K562 (cell line): ENCODE measurements at regions not wholly inside any gene's neighbourhood (a gene's known extent, or its start where the extent isn't known, plus 50 kb on each side); places are given as distances from the start of the nearest gene placed in this dataset.

Source experiments
- ATAC-seq: fragments of 200-7000 bp; cut with Tn5 transposase; 3 replicates; pipeline ENCODE4 v1.9.1; 2020; ENCODE audit warnings: moderate library complexity
- BruUV-seq: library from RNA; stranded (reverse); fragments of 400-500 nt; replicated peaks from 2 replicates; lab custom pipeline; 2021; lab: Mats Ljungman, UMichigan
- CTCF ChIA-PET: fragments of 300-600 bp; formaldehyde crosslinking; extraction: SDS; loops from one replicate; lab custom pipeline; 2021; ENCODE audit warnings: low intra/inter-chr PET ratio; lab: Yijun Ruan, JAX
- POLR2A ChIA-PET: fragments of 300-600, 350-650 bp; sonication (Branson Sonifier 250); formaldehyde crosslinking; extraction: SDS; loops from one replicate; lab custom pipeline; 2021; ENCODE audit warnings: antibody characterized with exemption, inconsistent platforms; lab: Yijun Ruan, JAX
- DNase-seq, 4 experiments: peaks; one replicate each; pipeline versions ENCODE4 v3.0.0 to v3.0.0-alpha.2; 2011 to 2018; ENCODE audit warnings: low spot score in 3 of 4, mixed read lengths in 3 of 4; ENCODE audit errors: extremely low read depth in 1 of 4
- FAIRE-seq: peaks from 2 replicates; lab custom pipeline; 2011; peaks lifted over from hg19 to GRCh38; lab: Jason Lieb, UNC
- H2AFZ ChIP-seq: 2 replicates; pipeline ENCODE4 v1.6.0; 2011; ENCODE audit warnings: low read depth, low read length, control low read depth, inconsistent platforms
- H3K27ac ChIP-seq: fragments of 200-600 bp; 3 replicates; pipeline ENCODE4 v1.8.0; 2011; ENCODE audit warnings: low read depth, mild to moderate bottlenecking, control low read depth, inconsistent platforms, low read length, moderate library complexity, mixed read lengths; ENCODE audit errors: extremely low read depth
- H3K27me3 ChIP-seq, 2 experiments: fragments of 300-600 bp in 1 of 2; 2 replicates in 1 of 2; 3 replicates in 1 of 2; pipeline versions ENCODE4 v1.6.0 to v1.8.0; 2011; ENCODE audit warnings: inconsistent platforms in 2 of 2, low read length in 2 of 2, mild to moderate bottlenecking in 1 of 2, mixed read lengths in 1 of 2, moderate library complexity in 1 of 2; ENCODE audit not compliant: control insufficient read depth in 2 of 2, insufficient read depth in 2 of 2
- H3K36me3 ChIP-seq: fragments of 300-600 bp; 3 replicates; pipeline ENCODE4 v1.8.0; 2011; ENCODE audit warnings: mild to moderate bottlenecking, low read length, inconsistent platforms; ENCODE audit not compliant: control insufficient read depth, insufficient read depth
- H3K4me1 ChIP-seq, 2 experiments: fragments of 200-600 bp in 1 of 2; replicated peaks in 1 of 2; 2 replicates in 1 of 2; 3 replicates in 1 of 2; pipeline versions ENCODE4 v1.5.1 to v1.8.0; 2011; ENCODE audit warnings: inconsistent platforms in 2 of 2, low read length in 2 of 2, mild to moderate bottlenecking in 1 of 2, mixed read lengths in 1 of 2, moderate library complexity in 1 of 2; ENCODE audit not compliant: control insufficient read depth in 2 of 2, insufficient read depth in 2 of 2
- H3K4me2 ChIP-seq: 2 replicates; pipeline ENCODE4 v1.6.1; 2011; ENCODE audit warnings: low read length, control low read depth, inconsistent platforms, mixed read lengths; ENCODE audit not compliant: insufficient read depth
- H3K4me3 ChIP-seq: fragments of 200-600 bp; sonication (generic), shearing (Covaris generic); 2 replicates; pipeline ENCODE4 v1.5.1; 2016; ENCODE audit warnings: control low read depth, inconsistent platforms
- H3K79me2 ChIP-seq: fragments of 200-600 bp; 3 replicates; pipeline ENCODE4 v1.8.0; 2011; ENCODE audit warnings: low read length, inconsistent platforms; ENCODE audit not compliant: control insufficient read depth, insufficient read depth
- H3K9ac ChIP-seq, 2 experiments: 2 replicates each; pipeline versions ENCODE4 v1.6.0 to v1.6.1; 2011; ENCODE audit warnings: low read depth in 2 of 2, low read length in 2 of 2, control low read depth in 1 of 2, inconsistent platforms in 1 of 2, mild to moderate bottlenecking in 1 of 2, mixed read lengths in 1 of 2; ENCODE audit not compliant: insufficient read depth in 1 of 2
- H3K9me1 ChIP-seq: one replicate; pipeline ENCODE4 v1.6.0; 2011; ENCODE audit warnings: inconsistent platforms, mild to moderate bottlenecking, low read length, moderate library complexity; ENCODE audit not compliant: control insufficient read depth, insufficient read depth
- H3K9me3 ChIP-seq: replicated peaks from 2 replicates; pipeline ENCODE4 v1.5.1; 2011; ENCODE audit warnings: low read depth, low read length, inconsistent platforms; ENCODE audit not compliant: control insufficient read depth, insufficient read depth
- H4K20me1 ChIP-seq: replicated peaks from 2 replicates; pipeline ENCODE4 v1.6.1; 2011; ENCODE audit warnings: low read length, inconsistent platforms, mixed read lengths; ENCODE audit not compliant: control insufficient read depth, insufficient read depth
- EHMT2 ChIP-seq: fragments of 450-650 bp; IDR thresholded peaks from 2 replicates; pipeline ENCODE4 v1.6.1; 2018; ENCODE audit warnings: antibody characterized with exemption
- HBP1 ChIP-seq: fragments of 450-650 bp; formaldehyde crosslinking; IDR thresholded peaks from 2 replicates; pipeline ENCODE4 v1.4.0; 2022; ENCODE audit warnings: missing genetic modification characterization
- MTA1 ChIP-seq: fragments of 450-650 bp; IDR thresholded peaks from 2 replicates; pipeline ENCODE4 v1.6.1; 2017; ENCODE audit warnings: borderline replicate concordance
- NBN ChIP-seq: fragments of 450-650 bp; IDR thresholded peaks from 2 replicates; pipeline ENCODE4 v1.6.1; 2016; ENCODE audit warnings: low read depth, mild to moderate bottlenecking
- SMARCC2 ChIP-seq: fragments of 450-650 bp; IDR thresholded peaks from 2 replicates; pipeline ENCODE4 v1.6.1; 2017; ENCODE audit warnings: antibody characterized with exemption, moderate library complexity, mild to moderate bottlenecking, low read depth
- SPI1 ChIP-seq: IDR thresholded peaks from 2 replicates; pipeline ENCODE4 v1.6.1; 2011; ENCODE audit warnings: low read depth, low read length, control low read depth, borderline replicate concordance
- STAT5A ChIP-seq: IDR thresholded peaks from 2 replicates; pipeline ENCODE4 v1.6.1; 2012; ENCODE audit warnings: low read length, inconsistent platforms, borderline replicate concordance
- TEAD4 ChIP-seq, 2 experiments: sonication (generic) in 1 of 2; formaldehyde crosslinking in 1 of 2; IDR thresholded peaks; 2 replicates each; pipeline versions ENCODE4 v1.6.1 to v1.8.0; 2012 to 2022; ENCODE audit warnings: borderline replicate concordance in 1 of 2, inconsistent platforms in 1 of 2, low read length in 1 of 2, mild to moderate bottlenecking in 1 of 2, missing genetic modification reagents in 1 of 2
- ZBTB5 ChIP-seq: fragments of 450-650 bp; IDR thresholded peaks from 2 replicates; pipeline ENCODE4 v1.6.1; 2017; ENCODE audit warnings: antibody characterized with exemption
- ZC3H11A ChIP-seq: IDR thresholded peaks from 2 replicates; pipeline ENCODE4 v1.6.1; 2012; ENCODE audit warnings: low read depth, low read length, improper control_type of control experiment
- ZNF23 ChIP-seq: fragments of 250-450 bp; sonication (Bioruptor Pico); IDR thresholded peaks from 2 replicates; pipeline ENCODE4 v1.4.0; 2020; ENCODE audit warnings: mild to moderate bottlenecking
- ZNF253 ChIP-seq: fragments of 250-450 bp; sonication (Bioruptor Pico); conservative IDR thresholded peaks from 2 replicates; pipeline ENCODE4 v1.6.1; 2021; ENCODE audit warnings: mild to moderate bottlenecking
- ZNF77 ChIP-seq: fragments of 250-450 bp; sonication (Bioruptor Pico); IDR thresholded peaks from 2 replicates; pipeline ENCODE4 v1.5.0; 2020
- WGBS: fragments of 100-300 bp; shearing (Covaris generic); methylation state at CpG from one replicate; pipeline ENCODE4 v1.1.6; 2016; ENCODE audit warnings: low coverage, mixed read lengths; ENCODE audit not compliant: insufficient coverage; ENCODE audit errors: missing lambda C conversion rate; 5-methylcytosine and 5-hydroxymethylcytosine counted together
- in situ Hi-C: fragments of 300-500 bp; cut with MboI; formaldehyde crosslinking; loops from 4 replicates; pipeline ENCODE4 v1.15.0; 2018; ENCODE audit warnings: inconsistent platforms, mixed read lengths
- intact Hi-C: fragments of 100-400 bp; cut with micrococcal nuclease; formaldehyde crosslinking; loops from 2 replicates; pipeline ENCODE4 v1.14.2; 2022
- TF ChIP-seq, protein P1 (sequence below): sonication (generic); formaldehyde crosslinking; IDR thresholded peaks from 2 replicates; pipeline ENCODE4 v1.8.1; 2022; ENCODE audit warnings: missing genetic modification reagents

- in situ Hi-C loops: no loop called here
- TF ChIP-seq ZNF253 (CRISPR knock-in tag) (no peak), SPI1 (peak; percentile 35; the same call in 1 of the 2 replicates)
- TF ChIP-seq, all 486 proteins: peak for 1
- no TSS peak for BruUV-seq
- Histone ChIP-seq H2AFZ (no peak overlapping the region), H3K4me2 (no peak overlapping the region), H3K4me1 (no peaks in the 10 kb centered on the region), H3K36me3 (no peaks in the 10 kb centered on the region), H3K79me2 (no peaks in the 10 kb centered on the region), H3K9me1 (no peaks in the 10 kb centered on the region), H3K27ac (no peak overlapping the region), H3K9ac (no peak overlapping the region), H3K9me3 (no peaks in the 10 kb centered on the region), H3K27me3 (no peaks in the 10 kb centered on the region), H3K4me3 (no peak overlapping the region), H4K20me1 (no peaks in the 10 kb centered on the region)
- DNase-seq (no peak), FAIRE-seq (no peak), ATAC-seq (no peak)
- intact Hi-C loops: no loop called here
- WGBS: 40% methylated on average over 1 of the region's 1 CpG
- CTCF ChIA-PET: no interaction called here
- POLR2A ChIA-PET: no interaction called here
These were observed 1034.9 kb downstream of the PCDH9 start for GRCh38 chr13:66195238-66195637.

GRCh38 chr13:66189986-66190385 is 1040.2 kb downstream of the PCDH9 start:
- Histone ChIP-seq H3K9me3 (no peaks in the 10 kb centered on the region), H4K20me1 (no peaks in the 10 kb centered on the region), H3K4me3 (no peak overlapping the region), H3K4me2 (no peak overlapping the region), H2AFZ (no peak overlapping the region), H3K27ac (no peak overlapping the region), H3K4me1 (no peaks in the 10 kb centered on the region), H3K79me2 (no peaks in the 10 kb centered on the region), H3K27me3 (no peaks in the 10 kb centered on the region), H3K36me3 (no peaks in the 10 kb centered on the region), H3K9me1 (no peaks in the 10 kb centered on the region), H3K9ac (no peak overlapping the region)
- WGBS: 0% methylated on average over 1 of the region's 1 CpG
- FAIRE-seq (no peak), ATAC-seq (no peak), DNase-seq (no peak)
- POLR2A ChIA-PET: no interaction called here
- in situ Hi-C loops: no loop called here
- intact Hi-C loops: no loop called here
- BruUV-seq: no TSS peak
- CTCF ChIA-PET: no interaction called here
- TF ChIP-seq ZNF77 (CRISPR knock-in tag) (no peak), TEAD4 (IDR thresholded peaks at IDR 0.05; ENCODE audit: low read length) (no peak), TEAD4 (CRISPR knock-in tag; IDR thresholded peaks at IDR 0.05; ENCODE audit: borderline replicate concordance) (no peak), MTA1 (no peak), SMARCC2 (no peak), ZC3H11A (no peak), NBN (no peak), ZNF23 (CRISPR knock-in tag) (no peak), EHMT2 (no peak), STAT5A (no peak), ZBTB5 (no peak), HBP1 (no peak)
- TF ChIP-seq, protein P1, sequence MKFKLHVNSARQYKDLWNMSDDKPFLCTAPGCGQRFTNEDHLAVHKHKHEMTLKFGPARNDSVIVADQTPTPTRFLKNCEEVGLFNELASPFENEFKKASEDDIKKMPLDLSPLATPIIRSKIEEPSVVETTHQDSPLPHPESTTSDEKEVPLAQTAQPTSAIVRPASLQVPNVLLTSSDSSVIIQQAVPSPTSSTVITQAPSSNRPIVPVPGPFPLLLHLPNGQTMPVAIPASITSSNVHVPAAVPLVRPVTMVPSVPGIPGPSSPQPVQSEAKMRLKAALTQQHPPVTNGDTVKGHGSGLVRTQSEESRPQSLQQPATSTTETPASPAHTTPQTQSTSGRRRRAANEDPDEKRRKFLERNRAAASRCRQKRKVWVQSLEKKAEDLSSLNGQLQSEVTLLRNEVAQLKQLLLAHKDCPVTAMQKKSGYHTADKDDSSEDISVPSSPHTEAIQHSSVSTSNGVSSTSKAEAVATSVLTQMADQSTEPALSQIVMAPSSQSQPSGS: no peak
